Calu3 (cell line): ENCODE measurements at regions not wholly inside any gene's neighbourhood (a gene's known extent, or its start where the extent isn't known, plus 50 kb on each side); places are given as distances from the start of the nearest gene placed in this dataset.

Source experiments
- BruUV-seq: library from RNA; stranded (reverse); fragments of 400-500 nt; replicated peaks from 2 replicates; lab custom pipeline; 2021; lab: Mats Ljungman, UMichigan
- CTCF ChIA-PET: fragments of 300-600 bp; sonication (Branson Sonifier 250); formaldehyde crosslinking; loops from one replicate; lab custom pipeline; 2022; ENCODE audit warnings: antibody characterized with exemption; lab: Charles Lee
- DNase-seq: peaks from one replicate; pipeline ENCODE4 v3.0.0; 2022
- H3K27ac Mint-ChIP-seq: one replicate; pipeline ENCODE4 v1.8.0; 2022; ENCODE audit warnings: mixed read lengths; ENCODE audit not compliant: unreplicated experiment
- H3K27me3 Mint-ChIP-seq: one replicate; pipeline ENCODE4 v1.8.0; 2022; ENCODE audit warnings: mixed read lengths; ENCODE audit not compliant: unreplicated experiment
- H3K36me3 Mint-ChIP-seq: one replicate; pipeline ENCODE4 v1.8.0; 2022; ENCODE audit warnings: mild to moderate bottlenecking, moderate library complexity, mixed read lengths; ENCODE audit not compliant: insufficient read depth, unreplicated experiment
- H3K4me1 Mint-ChIP-seq: one replicate; pipeline ENCODE4 v1.8.0; 2022; ENCODE audit warnings: mild to moderate bottlenecking, low read depth, mixed read lengths; ENCODE audit not compliant: unreplicated experiment
- H3K4me3 Mint-ChIP-seq: one replicate; pipeline ENCODE4 v1.8.0; 2022; ENCODE audit warnings: mild to moderate bottlenecking, low read depth, moderate library complexity, mixed read lengths; ENCODE audit not compliant: unreplicated experiment
- H3K9me3 Mint-ChIP-seq: one replicate; pipeline ENCODE4 v1.8.0; 2022; ENCODE audit warnings: low read depth, mixed read lengths; ENCODE audit not compliant: unreplicated experiment
- CTCF ChIP-seq: fragments of 200-600 bp; IDR thresholded peaks from one replicate; pipeline ENCODE4 v1.8.0; 2022; ENCODE audit warnings: antibody characterized with exemption; ENCODE audit not compliant: unreplicated experiment
- intact Hi-C: fragments of 100-400 bp; cut with micrococcal nuclease; formaldehyde crosslinking; loops from one replicate; pipeline ENCODE4 v1.10.0; 2022; ENCODE audit not compliant: unreplicated experiment

GRCh38 chr6:104548297-104548696 is 311.4 kb downstream of the HACE1 start:
- Mint-ChIP-seq H3K27ac (no peak overlapping the region), H3K4me1 (no peaks in the 10 kb centered on the region), H3K4me3 (no peak overlapping the region), H3K9me3 (no peaks in the 10 kb centered on the region), H3K27me3 (no peaks in the 10 kb centered on the region), H3K36me3 (no peaks in the 10 kb centered on the region)
- no TSS peak for BruUV-seq
- intact Hi-C loops, result no loop called here
- CTCF ChIA-PET, result no interaction called here
- DNase-seq, result no peak
- no peak for TF ChIP-seq CTCF

DNA sequence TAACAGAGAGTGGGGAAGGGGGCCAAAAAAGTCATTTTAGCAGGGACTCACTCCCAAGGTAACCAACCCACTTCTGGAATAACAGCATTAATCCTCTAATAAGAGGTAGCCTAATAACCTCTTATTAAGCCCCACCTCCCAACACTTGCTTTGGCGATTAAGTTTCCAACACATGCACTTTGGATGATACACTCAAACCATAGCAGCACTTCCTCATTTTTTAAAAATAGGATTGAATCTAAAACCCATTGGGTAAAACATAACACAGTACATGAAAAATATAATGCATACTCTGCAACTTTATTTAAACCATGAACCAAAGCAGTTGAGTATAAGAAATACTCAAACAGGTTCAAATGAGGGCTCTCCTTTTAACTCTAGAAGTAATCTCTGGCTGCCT is 318.3 kb downstream of the HACE1 start:
- H3K27me3 Mint-ChIP-seq, result no peaks in the 10 kb centered on the region
- CTCF ChIA-PET, result no interaction called here
- H3K4me1 Mint-ChIP-seq, result no peaks in the 10 kb centered on the region
- no peak overlapping the region for H3K4me3 Mint-ChIP-seq
- H3K36me3 Mint-ChIP-seq, result no peaks in the 10 kb centered on the region
- no peaks in the 10 kb centered on the region for H3K9me3 Mint-ChIP-seq
- no TSS peak for BruUV-seq
- no peak overlapping the region for H3K27ac Mint-ChIP-seq
- TF ChIP-seq CTCF, result no peak
- no peak for DNase-seq
- intact Hi-C loops, result no loop called here

DNA sequence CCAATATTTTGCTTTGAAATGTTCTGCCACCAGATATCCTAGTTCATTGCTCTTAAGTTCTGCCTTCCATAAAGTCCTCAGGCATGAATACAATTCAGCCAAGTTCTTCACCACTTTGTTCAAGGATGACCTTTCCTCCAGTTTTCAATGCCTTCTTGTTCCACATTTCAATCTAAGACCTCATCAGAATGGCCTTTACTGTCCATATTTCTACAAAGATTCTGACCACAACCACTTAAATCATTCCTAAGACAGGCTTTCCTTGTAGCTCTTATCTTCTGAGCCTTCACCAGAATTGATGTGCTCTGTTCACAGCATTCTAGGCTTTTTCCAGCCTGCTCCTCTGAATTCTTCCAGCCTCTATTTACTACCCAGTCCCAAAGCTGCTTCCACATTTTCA is 319.0 kb downstream of the HACE1 start:
- Mint-ChIP-seq H3K4me1 (no peaks in the 10 kb centered on the region), H3K9me3 (no peaks in the 10 kb centered on the region), H3K36me3 (no peaks in the 10 kb centered on the region), H3K27me3 (no peaks in the 10 kb centered on the region), H3K27ac (no peak overlapping the region), H3K4me3 (no peak overlapping the region)
- CTCF ChIA-PET, result no interaction called here
- TF ChIP-seq CTCF, result no peak
- no peak for DNase-seq
- BruUV-seq, result no TSS peak
- intact Hi-C loops, result no loop called here

DNA sequence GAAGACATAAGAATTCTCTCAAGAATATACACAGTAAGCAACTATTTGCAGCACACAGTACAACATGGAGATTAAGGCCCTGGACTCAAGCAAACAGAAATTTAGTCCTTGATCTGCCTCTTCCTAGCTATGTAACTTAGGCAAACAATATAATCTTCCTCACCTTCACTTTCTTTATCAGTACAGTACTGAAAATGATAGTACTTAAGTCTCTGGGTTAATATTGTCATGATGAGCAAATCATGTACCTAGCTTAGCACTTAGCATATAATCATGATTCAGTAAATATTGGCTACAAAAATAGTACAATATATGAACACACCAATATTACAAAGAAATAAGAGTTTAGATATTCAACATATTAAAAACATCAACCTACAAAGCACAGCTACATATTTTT is 320.5 kb downstream of the HACE1 start:
- Mint-ChIP-seq H3K36me3 (no peaks in the 10 kb centered on the region), H3K27ac (no peak overlapping the region), H3K27me3 (no peaks in the 10 kb centered on the region), H3K4me1 (peaks cover under 1% of the 10 kb centered on the region), H3K9me3 (no peaks in the 10 kb centered on the region), H3K4me3 (no peak overlapping the region)
- no peak for DNase-seq
- no peak for TF ChIP-seq CTCF
- CTCF ChIA-PET, result no interaction called here
- intact Hi-C loops, result no loop called here
- no TSS peak for BruUV-seq
